ENCODE measurements at regions not wholly inside any gene's neighbourhood (a gene's known extent, or its start where the extent isn't known, plus 50 kb on each side); places are given as distances from the start of the nearest gene placed in this dataset.

GRCh38 chr2:34403512-34403911, 804.4 kb upstream of the FAM98A start:
- Histone ChIP-seq H3K27ac (ENCODE audit: low read depth in 1 of 2, low read length in 2 of 2) (no peak overlapping the region), H3K4me1 (ENCODE audit: insufficient read depth, low read length) (no peaks in the 10 kb centered on the region), H3K36me3 (ENCODE audit: insufficient read depth, low read length) (no peaks in the 10 kb centered on the region), H3K27me3 (ENCODE audit: control insufficient read depth in 1 of 2, insufficient read depth in 2 of 2, low read length in 2 of 2) (no peaks in the 10 kb centered on the region), H3K4me3 (ENCODE audit: low read length) (no peak overlapping the region), H3K9me3 (ENCODE audit: control insufficient read depth in 1 of 2, insufficient read depth in 1 of 2, low read length in 2 of 2) (peaks cover 0 to 9% of the 10 kb centered on the region in 2 experiments)
- TF ChIP-seq CTCF (IDR thresholded peaks at IDR 0.05), result no peak
- Mint-ChIP-seq H3K4me3 (no peak overlapping the region), H3K4me1 (ENCODE audit: low read depth) (no peaks in the 10 kb centered on the region), H3K27me3 (no peaks in the 10 kb centered on the region), H3K27ac (no peak overlapping the region), H3K36me3 (ENCODE audit: low read depth) (no peaks in the 10 kb centered on the region), H3K9me3 (peaks cover 12% of the 10 kb centered on the region)
- DNase-seq (no peak), ATAC-seq (ENCODE audit: poor library complexity) (no peak)
- ChIA-PET POLR2A (no interaction called here), CTCF (no interaction called here)
- intact Hi-C loops (cut with DNase I, micrococcal nuclease), result no loop called here

GRCh38 chr2:34402376-34402775, 803.3 kb upstream of the FAM98A start:
- H3K36me3 ChIP-seq (ENCODE audit: insufficient read depth, low read length), result no peaks in the 10 kb centered on the region

GRCh38 chr2:34401186-34401585, 802.1 kb upstream of the FAM98A start:
- Histone ChIP-seq H3K4me3 (ENCODE audit: low read length) (no peak overlapping the region), H3K4me1 (ENCODE audit: insufficient read depth, low read length) (no peaks in the 10 kb centered on the region), H3K27me3 (ENCODE audit: control insufficient read depth in 1 of 2, insufficient read depth in 2 of 2, low read length in 2 of 2) (no peaks in the 10 kb centered on the region), H3K36me3 (ENCODE audit: insufficient read depth, low read length) (no peaks in the 10 kb centered on the region), H3K27ac (ENCODE audit: low read depth in 1 of 2, low read length in 2 of 2) (no peak overlapping the region), H3K9me3 (ENCODE audit: control insufficient read depth in 1 of 2, insufficient read depth in 1 of 2, low read length in 2 of 2) (peaks cover 0 to 9% of the 10 kb centered on the region in 2 experiments)
- intact Hi-C loops (cut with DNase I, micrococcal nuclease), result no loop called here
- peaks cover 7% of the 10 kb centered on the region for H3K9me3 Mint-ChIP-seq
- no peaks in the 10 kb centered on the region for H3K27me3 Mint-ChIP-seq
- no peak for ATAC-seq (ENCODE audit: poor library complexity)
- ChIA-PET POLR2A (no interaction called here), CTCF (no interaction called here)
- DNase-seq, result no peak
- H3K27ac Mint-ChIP-seq, result no peak overlapping the region
- no peaks in the 10 kb centered on the region for H3K4me1 Mint-ChIP-seq (ENCODE audit: low read depth)
- H3K4me3 Mint-ChIP-seq, result no peak overlapping the region
- no peak for TF ChIP-seq CTCF (IDR thresholded peaks at IDR 0.05)
- H3K36me3 Mint-ChIP-seq (ENCODE audit: low read depth), result no peaks in the 10 kb centered on the region

More at GRCh38 chr2:34402376-34402775, 803.3 kb upstream of the FAM98A start:
- H3K27me3 Mint-ChIP-seq, result no peaks in the 10 kb centered on the region
- H3K4me1 Mint-ChIP-seq (ENCODE audit: low read depth), result no peaks in the 10 kb centered on the region
- Histone ChIP-seq H3K27ac (ENCODE audit: low read depth in 1 of 2, low read length in 2 of 2) (no peak overlapping the region), H3K4me3 (ENCODE audit: low read length) (no peak overlapping the region), H3K27me3 (ENCODE audit: control insufficient read depth in 1 of 2, insufficient read depth in 2 of 2, low read length in 2 of 2) (no peaks in the 10 kb centered on the region), H3K9me3 (ENCODE audit: control insufficient read depth in 1 of 2, insufficient read depth in 1 of 2, low read length in 2 of 2) (peaks cover 0 to 9% of the 10 kb centered on the region in 2 experiments), H3K4me1 (ENCODE audit: insufficient read depth, low read length) (no peaks in the 10 kb centered on the region)
- TF ChIP-seq CTCF (IDR thresholded peaks at IDR 0.05), result no peak
- no peak overlapping the region for H3K4me3 Mint-ChIP-seq
- H3K36me3 Mint-ChIP-seq (ENCODE audit: low read depth), result no peaks in the 10 kb centered on the region
- CTCF ChIA-PET, result no interaction called here
- ATAC-seq (ENCODE audit: poor library complexity) (no peak), DNase-seq (no peak)
- no peak overlapping the region for H3K27ac Mint-ChIP-seq
- intact Hi-C loops (cut with DNase I, micrococcal nuclease), result no loop called here
- H3K9me3 Mint-ChIP-seq, result peaks cover 9% of the 10 kb centered on the region
- POLR2A ChIA-PET, result no interaction called here

Data from CD4-positive, alpha-beta T cell (primary cell).